MG63 (cell line): ENCODE measurements at regions not wholly inside any gene's neighbourhood (a gene's known extent, or its start where the extent isn't known, plus 50 kb on each side); places are given as distances from the start of the nearest gene placed in this dataset.
A peak's percentile ranks its signal among the peaks of the same experiment; 100 is the strongest.
"Not testable (repeated sequence)": the region's sequence is repeated elsewhere in the genome, so short reads cannot be mapped to it uniquely, and the experiment has no call there.

ENCODE experiments used
- DNase-seq: peaks from one replicate; pipeline ENCODE4 v3.0.0-alpha.2; 2020
- H3K27me3 ChIP-seq: fragments of 250-450 bp; sonication (Bioruptor Pico); 2 replicates; pipeline ENCODE4 v1.5.1; 2020; ENCODE audit warnings: mild to moderate bottlenecking, moderate library complexity
- H3K36me3 ChIP-seq: fragments of 250-450 bp; sonication (Bioruptor Pico); 2 replicates; pipeline ENCODE4 v1.5.1; 2020; ENCODE audit warnings: mild to moderate bottlenecking, moderate library complexity
- H3K4me3 ChIP-seq: fragments of 250-450 bp; sonication (Bioruptor Pico); 2 replicates; pipeline ENCODE4 v1.5.1; 2020; ENCODE audit warnings: mild to moderate bottlenecking, moderate library complexity
- H3K9me3 ChIP-seq: fragments of 250-450 bp; sonication (Bioruptor Pico); 2 replicates; pipeline ENCODE4 v1.5.1; 2020; ENCODE audit warnings: mild to moderate bottlenecking, moderate library complexity

- no peak for DNase-seq
- H3K36me3 ChIP-seq = no peaks in the 10 kb centered on the region
- no peaks in the 10 kb centered on the region for H3K27me3 ChIP-seq
- peaks cover 12% of the 10 kb centered on the region for H3K9me3 ChIP-seq
- H3K4me3 ChIP-seq = no peak overlapping the region
These were observed 56.3 kb upstream of the SPEF2 start for GRCh38 chr5:35561396-35561795.

- no peak for DNase-seq
- H3K36me3 ChIP-seq = no peaks in the 10 kb centered on the region
- H3K4me3 ChIP-seq = no peak overlapping the region
- H3K27me3 ChIP-seq = no peaks in the 10 kb centered on the region
- H3K9me3 ChIP-seq = peaks cover 12% of the 10 kb centered on the region
These were observed 59.9 kb upstream of the SPEF2 start for GRCh38 chr5:35557748-35558147.

- H3K27me3 ChIP-seq = no peaks in the 10 kb centered on the region
- H3K4me3 ChIP-seq = no peak overlapping the region
- no peaks in the 10 kb centered on the region for H3K36me3 ChIP-seq
- H3K9me3 ChIP-seq = peaks cover 12% of the 10 kb centered on the region
- DNase-seq = no peak
These were observed 60.5 kb upstream of the SPEF2 start for GRCh38 chr5:35557199-35557598.

GRCh38 chr5:35554016-35554415 is 63.6 kb upstream of the SPEF2 start:
- no peak for DNase-seq
- no peaks in the 10 kb centered on the region for H3K36me3 ChIP-seq
- peaks cover 12% of the 10 kb centered on the region for H3K9me3 ChIP-seq
- H3K4me3 ChIP-seq = no peak overlapping the region
- no peaks in the 10 kb centered on the region for H3K27me3 ChIP-seq

- Histone ChIP-seq H3K27me3 (no peaks in the 10 kb centered on the region), H3K4me3 (no peak overlapping the region)
These were observed 72.5 kb upstream of the SPEF2 start for GRCh38 chr5:35545190-35545589.

GRCh38 chr5:35543408-35543807 is 74.3 kb upstream of the SPEF2 start:
- Histone ChIP-seq H3K36me3 (no peaks in the 10 kb centered on the region), H3K9me3 (no peaks in the 10 kb centered on the region), H3K4me3 (no peak overlapping the region), H3K27me3 (no peaks in the 10 kb centered on the region)
- DNase-seq = no peak

More at GRCh38 chr5:35545190-35545589, 72.5 kb upstream of the SPEF2 start:
- DNase-seq = no peak
- Histone ChIP-seq H3K9me3 (no peaks in the 10 kb centered on the region), H3K36me3 (no peaks in the 10 kb centered on the region)

- no peak overlapping the region for H3K4me3 ChIP-seq
- no peaks in the 10 kb centered on the region for H3K27me3 ChIP-seq
- peak; percentile 31 for DNase-seq
- H3K9me3 ChIP-seq = no peaks in the 10 kb centered on the region
- H3K36me3 ChIP-seq = no peaks in the 10 kb centered on the region
These were observed 77.7 kb upstream of the SPEF2 start for GRCh38 chr5:35540002-35540401.

GRCh38 chr5:35538198-35538931 is 79.3 kb upstream of the SPEF2 start:
- DNase-seq = no peak

GRCh38 chr5:35533156-35533555 is 84.5 kb upstream of the SPEF2 start:
- no peak for DNase-seq
- no peaks in the 10 kb centered on the region for H3K27me3 ChIP-seq
- no peaks in the 10 kb centered on the region for H3K36me3 ChIP-seq
- 0 out of 2 replicates have a peak, but pooled peaks cover 1% of the 10 kb centered on the region for H3K9me3 ChIP-seq
- no peak overlapping the region for H3K4me3 ChIP-seq

More at GRCh38 chr5:35538198-35538931, 79.3 kb upstream of the SPEF2 start:
- H3K27me3 ChIP-seq = no peaks in the 10 kb centered on the region
- H3K36me3 ChIP-seq = no peaks in the 10 kb centered on the region
- 0 out of 2 replicates have a peak, but pooled peaks cover 1% of the 10 kb centered on the region for H3K9me3 ChIP-seq
- H3K4me3 ChIP-seq = no peak overlapping the region

GRCh38 chr5:35531553-35531952 is 86.1 kb upstream of the SPEF2 start:
- not testable (repeated sequence) for H3K9me3 ChIP-seq, H3K36me3 ChIP-seq, H3K27me3 ChIP-seq, H3K4me3 ChIP-seq, DNase-seq

GRCh38 chr5:35518104-35518503 is 99.6 kb upstream of the SPEF2 start:
- no peaks in the 10 kb centered on the region for H3K9me3 ChIP-seq
- no peak overlapping the region for H3K4me3 ChIP-seq
- no peak for DNase-seq
- no peaks in the 10 kb centered on the region for H3K27me3 ChIP-seq
- no peaks in the 10 kb centered on the region for H3K36me3 ChIP-seq

- Histone ChIP-seq H3K9me3 (no peaks in the 10 kb centered on the region), H3K36me3 (no peaks in the 10 kb centered on the region), H3K4me3 (no peak overlapping the region), H3K27me3 (no peaks in the 10 kb centered on the region)
- no peak for DNase-seq
These were observed 101.4 kb upstream of the SPEF2 start for GRCh38 chr5:35516271-35516670.

GRCh38 chr5:35513612-35514011 is 104.1 kb upstream of the SPEF2 start:
- H3K27me3 ChIP-seq = no peaks in the 10 kb centered on the region
- DNase-seq = no peak
- no peaks in the 10 kb centered on the region for H3K36me3 ChIP-seq
- H3K4me3 ChIP-seq = no peak overlapping the region
- H3K9me3 ChIP-seq = no peaks in the 10 kb centered on the region

- no peak for DNase-seq
- no peaks in the 10 kb centered on the region for H3K27me3 ChIP-seq
These were observed 115.5 kb upstream of the SPEF2 start for GRCh38 chr5:35502206-35502605.

GRCh38 chr5:35488791-35489190 is 128.9 kb upstream of the SPEF2 start:
- H3K27me3 ChIP-seq = no peaks in the 10 kb centered on the region
- no peaks in the 10 kb centered on the region for H3K36me3 ChIP-seq
- no peaks in the 10 kb centered on the region for H3K9me3 ChIP-seq
- no peak for DNase-seq
- no peak overlapping the region for H3K4me3 ChIP-seq

More at GRCh38 chr5:35502206-35502605, 115.5 kb upstream of the SPEF2 start:
- Histone ChIP-seq H3K4me3 (no peak overlapping the region), H3K36me3 (no peaks in the 10 kb centered on the region), H3K9me3 (peaks cover 8% of the 10 kb centered on the region)

- H3K36me3 ChIP-seq = no peaks in the 10 kb centered on the region
- H3K9me3 ChIP-seq = no peaks in the 10 kb centered on the region
- DNase-seq = no peak
- no peak overlapping the region for H3K4me3 ChIP-seq
- H3K27me3 ChIP-seq = no peaks in the 10 kb centered on the region
These were observed 129.6 kb upstream of the SPEF2 start for GRCh38 chr5:35488055-35488454.

GRCh38 chr5:35487233-35488025 is 130.2 kb upstream of the SPEF2 start:
- Histone ChIP-seq H3K9me3 (no peaks in the 10 kb centered on the region), H3K36me3 (no peaks in the 10 kb centered on the region), H3K27me3 (no peaks in the 10 kb centered on the region), H3K4me3 (no peak overlapping the region)
- no peak for DNase-seq

- H3K9me3 ChIP-seq = no peaks in the 10 kb centered on the region
These were observed 132.2 kb upstream of the SPEF2 start for GRCh38 chr5:35485487-35485886.

More at GRCh38 chr5:35485487-35485886, 132.2 kb upstream of the SPEF2 start:
- DNase-seq = no peak
- H3K4me3 ChIP-seq = no peak overlapping the region
- H3K36me3 ChIP-seq = no peaks in the 10 kb centered on the region
- no peaks in the 10 kb centered on the region for H3K27me3 ChIP-seq
